GM19395 (cell line): ENCODE measurements at regions not wholly inside any gene's neighbourhood (a gene's known extent, or its start where the extent isn't known, plus 50 kb on each side); places are given as distances from the start of the nearest gene placed in this dataset.

ENCODE experiments used
- ATAC-seq: cut with Tn5 transposase; IDR thresholded peaks from one replicate; pipeline ENCODE4 v1.9.1; 2021; ENCODE audit warnings: mild to moderate bottlenecking, moderate library complexity; ENCODE audit not compliant: unreplicated experiment

DNA sequence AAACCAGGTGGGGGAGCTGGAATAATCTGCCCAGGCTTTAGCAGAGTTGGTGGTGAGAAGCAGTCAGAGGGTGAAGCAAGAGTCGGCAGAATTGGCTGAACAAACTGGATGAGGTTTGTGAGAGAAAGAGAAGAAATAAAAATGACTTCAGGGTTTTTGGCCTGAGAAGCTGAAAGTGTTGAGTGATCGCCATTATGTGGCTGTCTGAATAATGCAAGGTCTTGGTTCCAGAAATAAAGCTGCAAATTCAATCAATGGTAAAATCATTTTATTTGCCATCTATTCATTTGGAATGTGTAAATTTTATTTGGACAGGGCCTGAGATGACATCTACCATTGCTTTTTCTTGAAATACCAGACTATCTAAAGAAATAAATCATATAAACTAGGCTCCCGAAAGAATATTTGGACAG lies 50.4 kb upstream of the DAB2 start:
- no peak for ATAC-seq
